ENCODE measurements at regions not wholly inside any gene's neighbourhood (a gene's known extent, or its start where the extent isn't known, plus 50 kb on each side); places are given as distances from the start of the nearest gene placed in this dataset.

DNA sequence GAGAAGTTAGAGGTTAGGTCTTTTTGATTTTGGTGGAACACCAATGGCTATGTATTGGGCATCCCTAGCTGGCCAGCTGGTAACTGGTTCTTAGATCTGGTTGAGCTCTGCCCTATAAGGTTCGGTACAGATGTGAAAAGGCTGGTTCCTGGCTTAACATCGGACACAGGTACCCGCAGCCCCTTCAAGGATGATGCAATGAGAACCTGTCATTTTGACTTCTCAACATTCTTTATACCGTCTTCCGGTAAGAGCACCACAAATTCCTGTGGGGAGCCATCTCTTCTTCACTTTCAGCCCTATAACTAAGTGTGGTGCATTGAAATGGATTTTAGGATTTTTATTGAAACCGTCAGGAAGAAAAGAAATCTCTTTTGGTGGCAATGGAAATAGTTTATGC, 222.8 kb downstream of the ADAMTS9 start:
- no peaks in the 10 kb centered on the region for H3K9me2 ChIP-seq (replicated peaks; ENCODE audit: control insufficient read depth, low read length)

DNA sequence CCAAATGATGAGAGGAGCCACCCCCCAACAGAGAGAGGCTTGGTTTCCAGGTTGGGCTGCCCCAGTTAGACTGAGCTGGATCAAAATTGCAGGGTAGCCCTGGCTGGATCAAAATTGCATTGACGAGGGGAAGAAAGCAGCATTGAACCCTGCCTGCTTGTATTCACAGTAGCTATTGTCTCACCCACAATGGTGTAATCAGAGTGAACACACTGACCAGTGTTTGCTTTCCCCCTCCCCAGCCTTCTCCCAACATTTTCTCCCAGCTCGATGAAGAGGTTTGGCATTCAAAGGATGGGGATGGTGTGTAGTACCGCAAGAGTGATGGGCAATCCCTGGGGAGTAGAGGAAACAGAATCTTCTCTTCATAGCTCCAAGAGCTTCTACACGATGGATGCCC, 223.8 kb downstream of the ADAMTS9 start:
- Histone ChIP-seq H3K79me2 (ENCODE audit: control insufficient read depth, low read length) (no peaks in the 10 kb centered on the region), H3K36me3 (ENCODE audit: control insufficient read depth, low read length) (no peaks in the 10 kb centered on the region), H3K27me3 (ENCODE audit: control insufficient read depth, low read length) (no peaks in the 10 kb centered on the region), H3K9me3 (ENCODE audit: control insufficient read depth, insufficient read depth, low read length) (no peaks in the 10 kb centered on the region), H3K4me1 (ENCODE audit: control insufficient read depth, low read length) (no peaks in the 10 kb centered on the region), H4K20me1 (ENCODE audit: control insufficient read depth, insufficient read depth, low read depth, low read length) (no peaks in the 10 kb centered on the region), H3K4me2 (ENCODE audit: low read length) (no peak overlapping the region), H3F3A (ENCODE audit: control insufficient read depth, insufficient read depth) (no peaks in the 10 kb centered on the region), H3K4me3 (ENCODE audit: low read length) (no peak overlapping the region), H3K9me2 (replicated peaks; ENCODE audit: control insufficient read depth, low read length) (no peaks in the 10 kb centered on the region), H3K27ac (ENCODE audit: low read depth, low read length) (no peak overlapping the region)
- TF ChIP-seq, protein P1, sequence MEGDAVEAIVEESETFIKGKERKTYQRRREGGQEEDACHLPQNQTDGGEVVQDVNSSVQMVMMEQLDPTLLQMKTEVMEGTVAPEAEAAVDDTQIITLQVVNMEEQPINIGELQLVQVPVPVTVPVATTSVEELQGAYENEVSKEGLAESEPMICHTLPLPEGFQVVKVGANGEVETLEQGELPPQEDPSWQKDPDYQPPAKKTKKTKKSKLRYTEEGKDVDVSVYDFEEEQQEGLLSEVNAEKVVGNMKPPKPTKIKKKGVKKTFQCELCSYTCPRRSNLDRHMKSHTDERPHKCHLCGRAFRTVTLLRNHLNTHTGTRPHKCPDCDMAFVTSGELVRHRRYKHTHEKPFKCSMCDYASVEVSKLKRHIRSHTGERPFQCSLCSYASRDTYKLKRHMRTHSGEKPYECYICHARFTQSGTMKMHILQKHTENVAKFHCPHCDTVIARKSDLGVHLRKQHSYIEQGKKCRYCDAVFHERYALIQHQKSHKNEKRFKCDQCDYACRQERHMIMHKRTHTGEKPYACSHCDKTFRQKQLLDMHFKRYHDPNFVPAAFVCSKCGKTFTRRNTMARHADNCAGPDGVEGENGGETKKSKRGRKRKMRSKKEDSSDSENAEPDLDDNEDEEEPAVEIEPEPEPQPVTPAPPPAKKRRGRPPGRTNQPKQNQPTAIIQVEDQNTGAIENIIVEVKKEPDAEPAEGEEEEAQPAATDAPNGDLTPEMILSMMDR (IDR thresholded peaks at IDR 0.05; ENCODE audit: low read depth, low read length, poor library complexity, severe bottlenecking) = no peak
- TF ChIP-seq EZH2phosphoT487 (IDR thresholded peaks at IDR 0.05; ENCODE audit: borderline replicate concordance, low read length) = no peak

More for the DNA sequence above, 222.8 kb downstream of the ADAMTS9 start:
- Histone ChIP-seq H3K79me2 (ENCODE audit: control insufficient read depth, low read length) (no peaks in the 10 kb centered on the region), H3K27ac (ENCODE audit: low read depth, low read length) (no peak overlapping the region), H3K4me1 (ENCODE audit: control insufficient read depth, low read length) (no peaks in the 10 kb centered on the region), H3K27me3 (ENCODE audit: control insufficient read depth, low read length) (no peaks in the 10 kb centered on the region), H3F3A (ENCODE audit: control insufficient read depth, insufficient read depth) (no peaks in the 10 kb centered on the region), H3K4me3 (ENCODE audit: low read length) (no peak overlapping the region), H3K9me3 (ENCODE audit: control insufficient read depth, insufficient read depth, low read length) (no peaks in the 10 kb centered on the region), H3K4me2 (ENCODE audit: low read length) (no peak overlapping the region), H4K20me1 (ENCODE audit: control insufficient read depth, insufficient read depth, low read depth, low read length) (no peaks in the 10 kb centered on the region), H3K36me3 (ENCODE audit: control insufficient read depth, low read length) (no peaks in the 10 kb centered on the region)
- TF ChIP-seq, protein P1 (IDR thresholded peaks at IDR 0.05; ENCODE audit: low read depth, low read length, poor library complexity, severe bottlenecking) = no peak
- no peak for TF ChIP-seq EZH2phosphoT487 (IDR thresholded peaks at IDR 0.05; ENCODE audit: borderline replicate concordance, low read length)

DNA sequence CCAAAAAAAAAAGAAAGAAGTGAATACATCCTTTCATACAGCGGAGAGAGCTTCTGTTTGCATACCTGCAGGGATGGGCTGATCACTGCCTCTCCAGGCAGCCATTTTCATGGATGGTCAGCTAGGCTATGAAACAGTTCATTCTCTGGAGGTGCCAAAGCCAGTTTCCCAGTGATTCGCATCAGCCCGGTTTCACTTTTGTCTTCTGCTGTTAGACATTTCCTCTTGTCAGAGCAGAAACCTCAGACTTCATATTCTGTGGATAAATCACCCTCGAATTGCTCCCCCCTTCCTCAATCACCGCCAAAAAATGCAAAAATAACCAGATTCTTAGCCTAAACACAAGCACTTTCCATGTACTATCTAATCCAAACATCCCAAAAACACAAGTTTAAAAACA, 225.6 kb downstream of the ADAMTS9 start:
- H3K4me2 ChIP-seq (ENCODE audit: low read length) = no peak overlapping the region
- no peak overlapping the region for H3K27ac ChIP-seq (ENCODE audit: low read depth, low read length)

More for the DNA sequence above, 225.6 kb downstream of the ADAMTS9 start:
- Histone ChIP-seq H3K79me2 (ENCODE audit: control insufficient read depth, low read length) (no peaks in the 10 kb centered on the region), H3K27me3 (ENCODE audit: control insufficient read depth, low read length) (no peaks in the 10 kb centered on the region), H3K9me3 (ENCODE audit: control insufficient read depth, insufficient read depth, low read length) (no peaks in the 10 kb centered on the region), H3K36me3 (ENCODE audit: control insufficient read depth, low read length) (no peaks in the 10 kb centered on the region), H3K4me3 (ENCODE audit: low read length) (no peak overlapping the region), H3K4me1 (ENCODE audit: control insufficient read depth, low read length) (no peaks in the 10 kb centered on the region), H4K20me1 (ENCODE audit: control insufficient read depth, insufficient read depth, low read depth, low read length) (no peaks in the 10 kb centered on the region), H3K9me2 (replicated peaks; ENCODE audit: control insufficient read depth, low read length) (no peaks in the 10 kb centered on the region), H3F3A (ENCODE audit: control insufficient read depth, insufficient read depth) (no peaks in the 10 kb centered on the region)
- no peak for TF ChIP-seq EZH2phosphoT487 (IDR thresholded peaks at IDR 0.05; ENCODE audit: borderline replicate concordance, low read length)
- TF ChIP-seq, protein P1 (IDR thresholded peaks at IDR 0.05; ENCODE audit: low read depth, low read length, poor library complexity, severe bottlenecking) = no peak
